Kidney (tissue), 13 donors: ENCODE measurements at regions not wholly inside any gene's neighbourhood (a gene's known extent, or its start where the extent isn't known, plus 50 kb on each side); places are given as distances from the start of the nearest gene placed in this dataset.

Source experiments
- DNase-seq, 5 donors: peaks; one replicate each; pipeline ENCODE4 v3.0.0-alpha.2; 2013 to 2020
- FAIRE-seq: peaks from 2 replicates; lab custom pipeline; 2012; peaks lifted over from hg19 to GRCh38; lab: Jason Lieb, UNC
- H3K27ac ChIP-seq, 2 donors: one replicate each; pipeline ENCODE4 v1.7.0; 2013; ENCODE audit warnings: low read depth in 2 of 2, low read length in 2 of 2, inconsistent platforms in 1 of 2
- H3K27me3 ChIP-seq: one replicate; pipeline ENCODE4 v1.7.1; 2013; ENCODE audit warnings: low read length, inconsistent platforms; ENCODE audit not compliant: control insufficient read depth, insufficient read depth
- H3K36me3 ChIP-seq, 3 donors: one replicate each; pipeline versions ENCODE4 v1.7.0 to v1.7.1; 2013; ENCODE audit warnings: low read length in 3 of 3, control low read depth in 1 of 3, inconsistent platforms in 1 of 3; ENCODE audit not compliant: insufficient read depth in 3 of 3, control insufficient read depth in 2 of 3
- H3K4me1 ChIP-seq, 3 donors: one replicate each; pipeline versions ENCODE4 v1.7.0 to v1.7.1; 2013; ENCODE audit warnings: low read length in 3 of 3, inconsistent platforms in 1 of 3, low read depth in 1 of 3; ENCODE audit not compliant: control insufficient read depth in 2 of 3, insufficient read depth in 2 of 3
- H3K4me3 ChIP-seq, 3 donors: one replicate each; pipeline versions ENCODE4 v1.7.0 to v1.8.1; 2013; ENCODE audit warnings: low read length in 3 of 3, control low read depth in 1 of 3, inconsistent platforms in 1 of 3
- H3K9ac ChIP-seq, 3 donors: one replicate each; pipeline versions ENCODE4 v1.7.0 to v1.7.1; 2013; ENCODE audit warnings: low read length in 3 of 3, control low read depth in 1 of 3, inconsistent platforms in 1 of 3
- H3K9me3 ChIP-seq, 3 donors: one replicate each; pipeline versions ENCODE4 v1.7.0 to v1.7.1; 2013; ENCODE audit warnings: low read length in 3 of 3, control low read depth in 1 of 3, inconsistent platforms in 1 of 3; ENCODE audit not compliant: control insufficient read depth in 2 of 3, insufficient read depth in 1 of 3
- intact Hi-C: fragments of 100-400 bp; cut with DNase I; formaldehyde crosslinking; loops from one replicate; pipeline ENCODE4 v1.11.1; 2022
- TF ChIP-seq, protein P1 (sequence below): IDR thresholded peaks from 3 replicates; pipeline ENCODE4 v1.5.1; 2012; ENCODE audit warnings: mild to moderate bottlenecking, moderate library complexity, borderline replicate concordance; ENCODE audit not compliant: insufficient read depth; ENCODE audit errors: extremely low read depth
- donor health status: control.
- donor health status: control.
- donor health status: control.
- donor health status: control.
- donor health status: control.
- donor health status: DM: yes; HTN: yes; CAD: no.
- donor health status: Normal renal cell carcinoma (clear cell type).

DNA sequence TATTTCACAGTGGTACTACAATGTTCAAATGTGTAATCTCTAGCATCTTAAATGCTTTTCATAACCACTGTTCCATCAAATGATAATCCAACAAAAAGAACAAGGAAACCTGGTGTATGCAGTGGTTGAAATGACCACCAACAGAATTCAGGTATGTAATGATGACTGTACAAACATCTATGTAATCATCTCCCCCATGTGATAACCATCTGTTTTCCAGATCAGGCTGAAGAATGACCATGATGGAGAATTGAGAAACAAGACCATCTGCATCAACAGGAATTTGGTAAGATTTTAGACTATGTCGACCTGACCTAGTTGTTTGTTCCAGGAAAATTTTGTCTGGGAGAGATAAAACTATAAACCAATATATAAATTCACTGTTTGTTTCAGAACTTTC lies 81.3 kb upstream of the ASCC3 start:
- no peaks in the 10 kb centered on the region for H3K9me3 ChIP-seq
- H3K27ac ChIP-seq: no peak overlapping the region
- no peaks in the 10 kb centered on the region for H3K4me1 ChIP-seq
- no peak overlapping the region for H3K4me3 ChIP-seq
- H3K27me3 ChIP-seq: no peaks in the 10 kb centered on the region
- H3K9ac ChIP-seq: no peak overlapping the region
- DNase-seq: no peak
- intact Hi-C loops: no loop called here
- TF ChIP-seq, protein P1, sequence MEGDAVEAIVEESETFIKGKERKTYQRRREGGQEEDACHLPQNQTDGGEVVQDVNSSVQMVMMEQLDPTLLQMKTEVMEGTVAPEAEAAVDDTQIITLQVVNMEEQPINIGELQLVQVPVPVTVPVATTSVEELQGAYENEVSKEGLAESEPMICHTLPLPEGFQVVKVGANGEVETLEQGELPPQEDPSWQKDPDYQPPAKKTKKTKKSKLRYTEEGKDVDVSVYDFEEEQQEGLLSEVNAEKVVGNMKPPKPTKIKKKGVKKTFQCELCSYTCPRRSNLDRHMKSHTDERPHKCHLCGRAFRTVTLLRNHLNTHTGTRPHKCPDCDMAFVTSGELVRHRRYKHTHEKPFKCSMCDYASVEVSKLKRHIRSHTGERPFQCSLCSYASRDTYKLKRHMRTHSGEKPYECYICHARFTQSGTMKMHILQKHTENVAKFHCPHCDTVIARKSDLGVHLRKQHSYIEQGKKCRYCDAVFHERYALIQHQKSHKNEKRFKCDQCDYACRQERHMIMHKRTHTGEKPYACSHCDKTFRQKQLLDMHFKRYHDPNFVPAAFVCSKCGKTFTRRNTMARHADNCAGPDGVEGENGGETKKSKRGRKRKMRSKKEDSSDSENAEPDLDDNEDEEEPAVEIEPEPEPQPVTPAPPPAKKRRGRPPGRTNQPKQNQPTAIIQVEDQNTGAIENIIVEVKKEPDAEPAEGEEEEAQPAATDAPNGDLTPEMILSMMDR: no peak
- no peaks in the 10 kb centered on the region for H3K36me3 ChIP-seq
- FAIRE-seq: no peak

GRCh38 chr6:100965067-100965466 lies 83.9 kb upstream of the ASCC3 start:
- H3K9ac ChIP-seq: no peak overlapping the region
- H3K4me1 ChIP-seq: no peaks in the 10 kb centered on the region
- DNase-seq: no peak
- peaks cover 0 to 2% (median 0%) of the 10 kb centered on the region in 3 donors for H3K9me3 ChIP-seq
- no peak for FAIRE-seq
- no peaks in the 10 kb centered on the region for H3K27me3 ChIP-seq
- intact Hi-C loops: no loop called here
- no peaks in the 10 kb centered on the region for H3K36me3 ChIP-seq
- TF ChIP-seq, protein P1: no peak
- no peak overlapping the region for H3K4me3 ChIP-seq
- H3K27ac ChIP-seq: no peak overlapping the region

GRCh38 chr6:100968949-100969348 lies 87.8 kb upstream of the ASCC3 start:
- no peak overlapping the region for H3K9ac ChIP-seq
- H3K36me3 ChIP-seq: no peaks in the 10 kb centered on the region
- no peak overlapping the region for H3K4me3 ChIP-seq
- H3K27me3 ChIP-seq: no peaks in the 10 kb centered on the region
- TF ChIP-seq, protein P1: no peak
- DNase-seq: no peak
- no peak for FAIRE-seq
- H3K27ac ChIP-seq: no peak overlapping the region
- peaks cover 0 to 2% (median 0%) of the 10 kb centered on the region in 3 donors for H3K9me3 ChIP-seq
- intact Hi-C loops: no loop called here
- no peaks in the 10 kb centered on the region for H3K4me1 ChIP-seq

DNA sequence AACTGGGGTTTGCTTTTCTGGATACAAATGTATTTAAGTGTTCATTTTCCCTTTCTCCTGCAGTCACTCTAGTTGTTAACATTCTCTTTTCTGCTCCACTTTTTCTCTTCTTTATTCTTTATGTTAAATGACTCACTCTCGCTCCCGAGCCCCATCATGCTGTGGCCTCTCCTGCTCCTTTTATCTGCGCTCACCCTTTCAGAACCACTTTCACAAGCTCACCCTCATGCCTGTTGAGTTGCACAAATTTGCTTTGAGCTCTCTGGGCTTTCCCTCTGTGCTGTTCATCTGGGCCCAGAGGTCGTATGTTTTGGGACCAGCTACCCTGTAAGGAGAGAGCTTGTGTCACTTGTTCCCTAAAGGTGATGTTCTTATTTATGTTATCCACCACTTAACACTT lies 98.1 kb upstream of the ASCC3 start:
- no peak overlapping the region for H3K9ac ChIP-seq
- DNase-seq (no peak), FAIRE-seq (no peak)
- intact Hi-C loops: no loop called here
- no peaks in the 10 kb centered on the region for H3K36me3 ChIP-seq
- H3K27me3 ChIP-seq: no peaks in the 10 kb centered on the region
- no peaks in the 10 kb centered on the region for H3K9me3 ChIP-seq
- H3K4me3 ChIP-seq: no peak overlapping the region
- TF ChIP-seq, protein P1: no peak
- no peak overlapping the region for H3K27ac ChIP-seq
- no peaks in the 10 kb centered on the region for H3K4me1 ChIP-seq
